Immature natural killer cell (primary cell): ENCODE measurements at regions not wholly inside any gene's neighbourhood (a gene's known extent, or its start where the extent isn't known, plus 50 kb on each side); places are given as distances from the start of the nearest gene placed in this dataset.

ENCODE experiments used
- DNase-seq, 3 donors: peaks; one replicate each; pipeline ENCODE4 v3.0.0; 2022; ENCODE audit warnings: mixed read lengths in 1 of 3
- H3K27ac Mint-ChIP-seq, 6 donors: one replicate each; pipeline ENCODE4 v1.8.0; 2020; ENCODE audit warnings: mixed read lengths in 6 of 6, mild to moderate bottlenecking in 5 of 6, inconsistent platforms in 4 of 6, moderate library complexity in 3 of 6
- H3K27me3 Mint-ChIP-seq, 3 donors: one replicate each; pipeline ENCODE4 v1.8.0; 2020 to 2021; ENCODE audit warnings: low read depth in 3 of 3, mild to moderate bottlenecking in 3 of 3, mixed read lengths in 3 of 3, moderate library complexity in 3 of 3, inconsistent platforms in 1 of 3
- H3K36me3 Mint-ChIP-seq, 3 donors: one replicate each; pipeline ENCODE4 v1.8.0; 2020; ENCODE audit warnings: mixed read lengths in 3 of 3, inconsistent platforms in 2 of 3, mild to moderate bottlenecking in 2 of 3
- H3K4me1 Mint-ChIP-seq, 2 donors: one replicate each; pipeline ENCODE4 v1.8.0; 2020; ENCODE audit warnings: inconsistent platforms in 2 of 2, mild to moderate bottlenecking in 2 of 2, mixed read lengths in 2 of 2, moderate library complexity in 1 of 2
- H3K4me3 Mint-ChIP-seq, 5 donors: one replicate each; pipeline ENCODE4 v1.8.0; 2020; ENCODE audit warnings: mild to moderate bottlenecking in 5 of 5, mixed read lengths in 5 of 5, inconsistent platforms in 3 of 5, moderate library complexity in 3 of 5
- H3K9me3 Mint-ChIP-seq, 6 donors: one replicate each; pipeline ENCODE4 v1.8.0; 2020; ENCODE audit warnings: mild to moderate bottlenecking in 6 of 6, mixed read lengths in 6 of 6, inconsistent platforms in 4 of 6, moderate library complexity in 3 of 6

DNA sequence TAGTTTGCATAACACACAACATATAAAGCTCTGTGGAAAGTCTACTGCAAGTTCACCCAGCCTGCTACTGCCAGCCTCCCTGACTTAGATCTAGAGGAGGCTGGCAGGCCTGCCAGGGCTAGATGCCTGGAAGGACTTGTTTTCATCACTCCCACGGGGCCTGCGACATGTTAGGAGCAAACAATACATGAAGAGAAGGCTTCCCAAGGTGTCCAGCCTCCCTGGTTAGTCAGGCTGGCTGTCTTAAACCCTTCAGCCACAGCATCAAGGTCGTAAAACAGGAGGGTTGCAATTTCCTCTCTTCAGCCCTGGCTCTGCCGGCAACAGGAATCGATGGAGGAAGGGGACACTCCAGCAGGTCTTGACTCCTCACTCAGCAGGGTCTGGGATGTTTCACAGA is 104.5 kb downstream of the NGF start:
- Mint-ChIP-seq H3K27ac (no peak overlapping the region), H3K9me3 (no peaks in the 10 kb centered on the region), H3K4me1 (no peaks in the 10 kb centered on the region), H3K27me3 (peaks cover 0 to 7% (median 3%) of the 10 kb centered on the region in 3 donors), H3K36me3 (no peaks in the 10 kb centered on the region), H3K4me3 (no peak overlapping the region)
- DNase-seq = no peak

DNA sequence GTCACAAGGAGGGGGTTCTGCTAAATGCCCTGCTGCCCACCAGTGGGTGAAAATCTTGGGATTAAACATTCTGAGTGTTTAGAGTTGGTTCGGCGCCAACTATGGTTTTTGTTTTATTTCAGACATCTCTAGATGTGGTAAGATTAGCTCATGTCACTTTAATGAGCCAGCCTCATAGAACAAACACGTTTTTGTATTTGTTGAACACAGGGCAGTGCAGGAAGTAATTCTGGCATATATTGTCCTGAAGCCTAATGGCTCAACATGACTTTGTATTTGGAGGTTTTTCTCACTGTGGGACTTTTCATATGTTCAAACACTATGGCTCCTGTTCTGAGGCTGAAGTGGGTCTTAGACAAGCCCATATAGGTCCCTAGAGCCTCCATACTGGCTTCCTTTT is 107.8 kb downstream of the NGF start:
- H3K27me3 Mint-ChIP-seq = no peaks in the 10 kb centered on the region
- no peak overlapping the region for H3K4me3 Mint-ChIP-seq
- no peak for DNase-seq
- no peaks in the 10 kb centered on the region for H3K9me3 Mint-ChIP-seq
- no peaks in the 10 kb centered on the region for H3K4me1 Mint-ChIP-seq
- H3K27ac Mint-ChIP-seq = no peak overlapping the region
- no peaks in the 10 kb centered on the region for H3K36me3 Mint-ChIP-seq

DNA sequence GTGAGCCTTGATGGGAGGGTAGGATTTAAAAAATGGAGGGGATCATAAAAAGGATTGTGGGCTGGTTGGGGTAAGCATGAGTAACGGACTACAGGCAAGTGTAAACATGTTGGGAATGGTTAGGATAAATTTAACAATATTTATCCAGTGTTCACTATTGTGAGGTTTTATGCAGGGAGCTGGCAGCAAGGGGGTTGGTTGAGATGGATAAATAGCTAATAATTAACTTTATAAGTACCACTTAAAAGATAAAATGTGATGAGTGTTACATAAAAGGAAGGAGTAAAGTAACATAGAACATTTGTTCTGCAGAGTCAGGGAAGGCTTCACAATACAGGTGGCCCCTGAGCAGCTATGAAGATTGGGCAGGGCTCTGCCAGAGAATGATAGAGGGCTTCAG is 109.0 kb downstream of the NGF start:
- no peak overlapping the region for H3K27ac Mint-ChIP-seq
- no peaks in the 10 kb centered on the region for H3K4me1 Mint-ChIP-seq
- no peaks in the 10 kb centered on the region for H3K27me3 Mint-ChIP-seq
- no peaks in the 10 kb centered on the region for H3K36me3 Mint-ChIP-seq
- H3K4me3 Mint-ChIP-seq = no peak overlapping the region
- no peak for DNase-seq
- H3K9me3 Mint-ChIP-seq = no peaks in the 10 kb centered on the region

DNA sequence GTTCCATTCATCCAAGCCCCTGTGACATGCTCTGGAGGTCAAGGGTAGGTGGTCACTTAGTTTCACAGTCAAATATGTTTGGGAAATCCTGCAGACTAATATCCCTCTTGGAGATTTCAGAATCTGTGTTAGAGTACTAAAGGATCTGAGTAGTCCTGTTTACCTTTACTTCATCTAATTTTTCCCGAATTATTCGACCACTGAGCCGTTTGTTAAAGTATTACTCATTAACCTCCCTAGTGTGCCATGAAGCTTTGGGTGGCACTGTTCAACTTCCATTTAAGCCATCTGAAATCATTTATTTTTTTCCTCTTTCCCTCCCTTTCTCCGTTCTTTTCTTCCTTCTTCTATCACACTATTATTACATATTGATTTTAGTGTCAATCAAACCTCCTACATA is 109.9 kb downstream of the NGF start:
- Mint-ChIP-seq H3K4me1 (no peaks in the 10 kb centered on the region), H3K9me3 (no peaks in the 10 kb centered on the region), H3K27me3 (peaks cover 0 to 4% (median 0%) of the 10 kb centered on the region in 3 donors), H3K27ac (no peak overlapping the region), H3K36me3 (no peaks in the 10 kb centered on the region), H3K4me3 (no peak overlapping the region)
- no peak for DNase-seq

DNA sequence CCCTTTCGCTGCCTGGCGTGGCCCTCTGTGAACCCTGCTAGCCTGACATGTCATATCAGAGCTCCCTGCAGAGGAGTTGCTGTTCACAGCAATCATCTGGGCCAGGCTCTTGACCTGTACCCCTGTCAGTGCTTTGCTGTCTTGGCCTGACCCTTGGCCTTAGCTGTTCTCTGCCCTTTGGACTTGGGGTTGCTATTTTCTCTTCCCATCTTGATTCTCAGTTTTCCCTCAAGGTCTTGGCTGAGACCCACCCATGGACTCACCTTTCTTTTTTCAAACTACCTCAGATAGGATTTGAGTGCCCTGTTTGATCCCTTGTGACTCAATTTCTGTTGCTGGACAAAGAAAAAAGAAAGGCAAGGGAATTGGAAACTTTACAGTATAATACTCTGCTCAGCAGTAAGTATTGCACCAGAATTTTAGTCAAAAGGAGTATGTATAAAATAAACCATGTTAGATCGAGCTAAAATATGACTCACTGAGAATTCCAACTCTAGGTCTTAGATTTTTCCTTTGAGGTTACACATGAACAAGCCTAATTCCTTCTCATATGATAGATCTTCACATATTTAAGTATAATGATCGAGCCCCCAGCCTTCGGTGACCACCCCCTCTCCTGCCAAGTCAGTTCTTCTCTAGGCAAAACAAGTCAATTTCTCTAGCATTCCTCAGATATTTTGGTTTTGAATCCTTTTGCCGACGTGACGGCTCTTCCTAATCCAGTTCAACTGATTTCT is 110.5 kb downstream of the NGF start:
- no peak for DNase-seq
- no peak overlapping the region for H3K27ac Mint-ChIP-seq
- peaks cover 0 to 7% (median 0%) of the 10 kb centered on the region in 3 donors for H3K27me3 Mint-ChIP-seq
- H3K4me1 Mint-ChIP-seq = no peaks in the 10 kb centered on the region
- H3K4me3 Mint-ChIP-seq = no peak overlapping the region
- H3K9me3 Mint-ChIP-seq = no peaks in the 10 kb centered on the region
- no peaks in the 10 kb centered on the region for H3K36me3 Mint-ChIP-seq

DNA sequence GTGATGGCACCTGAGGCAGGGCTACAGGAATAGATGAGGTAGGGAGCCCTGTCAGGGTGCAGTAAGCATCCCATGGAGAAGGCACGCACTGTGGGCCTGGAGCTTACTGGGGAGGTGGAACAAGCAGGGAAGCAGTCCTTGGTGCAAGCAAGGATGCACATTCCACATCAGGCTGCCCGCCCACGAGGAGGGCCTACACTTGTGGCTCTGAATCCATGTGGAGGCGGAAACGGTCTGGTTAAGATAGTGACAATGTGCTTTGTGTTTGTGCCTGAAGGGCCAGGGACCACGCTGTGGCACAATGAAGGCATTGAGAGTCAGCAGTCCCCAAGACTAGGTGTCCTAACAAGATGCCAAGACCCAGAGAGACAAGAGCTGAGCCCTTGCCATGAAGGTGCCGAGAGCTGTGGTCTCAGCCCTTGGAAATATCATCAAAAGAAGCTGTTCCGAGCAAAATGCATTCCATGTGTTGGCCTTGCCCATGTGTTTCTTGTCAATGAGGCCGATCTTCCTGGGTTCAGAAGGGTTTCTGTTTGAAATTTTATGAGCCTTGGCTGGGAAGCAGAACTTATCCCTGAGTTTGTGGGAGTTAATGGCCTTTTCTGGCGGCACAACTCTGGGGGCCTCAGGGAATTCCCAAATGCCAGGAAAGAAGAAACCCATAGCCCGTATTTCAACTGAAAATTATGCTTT is 111.9 kb downstream of the NGF start:
- Mint-ChIP-seq H3K27me3 (peaks cover 0 to 7% (median 0%) of the 10 kb centered on the region in 3 donors), H3K27ac (no peak overlapping the region), H3K4me1 (no peaks in the 10 kb centered on the region), H3K36me3 (no peaks in the 10 kb centered on the region), H3K4me3 (no peak overlapping the region), H3K9me3 (no peaks in the 10 kb centered on the region)
- no peak for DNase-seq

DNA sequence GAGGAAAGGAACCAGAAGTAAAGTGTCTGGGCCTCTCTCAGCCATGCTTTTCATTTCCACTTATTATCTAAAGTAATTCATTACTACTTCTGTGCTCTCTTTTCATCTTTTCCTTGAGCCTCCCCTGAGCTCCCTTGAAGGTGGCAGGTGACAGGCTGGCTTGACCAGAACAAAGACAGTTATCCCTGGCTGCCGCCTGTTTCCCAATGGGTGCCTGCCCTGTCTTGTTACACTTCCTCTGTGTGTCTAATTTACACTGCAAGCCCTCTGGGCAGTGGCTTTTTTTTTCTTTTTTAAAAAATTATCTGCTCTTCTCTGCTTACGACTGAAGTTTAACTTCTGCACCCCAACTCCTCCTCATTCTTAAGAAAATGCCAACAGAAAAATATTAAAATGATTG is 113.4 kb downstream of the NGF start:
- Mint-ChIP-seq H3K36me3 (no peaks in the 10 kb centered on the region), H3K4me3 (no peak overlapping the region), H3K4me1 (no peaks in the 10 kb centered on the region), H3K9me3 (no peaks in the 10 kb centered on the region), H3K27ac (no peak overlapping the region), H3K27me3 (peaks cover 0 to 8% (median 0%) of the 10 kb centered on the region in 3 donors)
- DNase-seq = no peak

DNA sequence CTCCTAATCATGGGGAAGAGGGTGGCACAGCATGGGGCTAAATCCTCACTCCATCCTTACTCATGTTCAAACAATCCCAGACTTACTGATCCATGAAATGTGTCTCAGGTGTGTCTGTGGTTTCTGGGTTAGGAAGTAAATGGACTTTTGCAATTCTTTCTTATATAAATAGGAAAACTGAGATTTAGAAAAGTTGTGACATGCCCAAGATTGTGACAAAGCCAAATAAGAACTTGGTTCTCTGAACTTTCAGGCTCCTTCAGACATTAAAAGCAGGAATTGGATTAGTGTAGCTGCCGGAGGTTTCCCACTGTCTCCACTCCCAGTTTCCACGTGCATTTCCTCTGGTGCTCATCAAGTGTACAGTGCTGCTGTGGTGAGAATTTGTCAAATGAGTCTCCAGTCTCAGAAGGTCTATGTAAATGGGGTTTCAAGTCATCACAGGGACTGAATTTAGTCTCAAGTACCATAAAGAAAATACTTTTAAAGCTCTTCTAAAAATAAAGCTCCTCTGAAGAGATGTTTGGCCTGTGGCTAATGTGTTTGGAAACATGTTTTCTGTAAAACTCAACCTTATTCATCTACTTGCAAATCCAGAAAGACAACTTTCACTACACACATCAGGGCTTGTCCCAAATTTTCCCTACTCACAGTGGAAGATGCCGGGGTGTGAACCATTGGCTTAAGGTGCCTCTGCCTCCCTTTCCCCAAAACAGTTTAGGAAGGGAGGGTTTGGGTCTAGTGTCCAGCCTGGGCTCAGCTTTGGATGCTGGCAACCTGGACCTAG is 115.2 kb downstream of the NGF start:
- H3K36me3 Mint-ChIP-seq = no peaks in the 10 kb centered on the region
- H3K27me3 Mint-ChIP-seq = peaks cover 0 to 20% (median 1%) of the 10 kb centered on the region in 3 donors
- H3K4me1 Mint-ChIP-seq = no peaks in the 10 kb centered on the region
- no peak overlapping the region for H3K4me3 Mint-ChIP-seq
- no peaks in the 10 kb centered on the region for H3K9me3 Mint-ChIP-seq
- DNase-seq = no peak
- no peak overlapping the region for H3K27ac Mint-ChIP-seq

DNA sequence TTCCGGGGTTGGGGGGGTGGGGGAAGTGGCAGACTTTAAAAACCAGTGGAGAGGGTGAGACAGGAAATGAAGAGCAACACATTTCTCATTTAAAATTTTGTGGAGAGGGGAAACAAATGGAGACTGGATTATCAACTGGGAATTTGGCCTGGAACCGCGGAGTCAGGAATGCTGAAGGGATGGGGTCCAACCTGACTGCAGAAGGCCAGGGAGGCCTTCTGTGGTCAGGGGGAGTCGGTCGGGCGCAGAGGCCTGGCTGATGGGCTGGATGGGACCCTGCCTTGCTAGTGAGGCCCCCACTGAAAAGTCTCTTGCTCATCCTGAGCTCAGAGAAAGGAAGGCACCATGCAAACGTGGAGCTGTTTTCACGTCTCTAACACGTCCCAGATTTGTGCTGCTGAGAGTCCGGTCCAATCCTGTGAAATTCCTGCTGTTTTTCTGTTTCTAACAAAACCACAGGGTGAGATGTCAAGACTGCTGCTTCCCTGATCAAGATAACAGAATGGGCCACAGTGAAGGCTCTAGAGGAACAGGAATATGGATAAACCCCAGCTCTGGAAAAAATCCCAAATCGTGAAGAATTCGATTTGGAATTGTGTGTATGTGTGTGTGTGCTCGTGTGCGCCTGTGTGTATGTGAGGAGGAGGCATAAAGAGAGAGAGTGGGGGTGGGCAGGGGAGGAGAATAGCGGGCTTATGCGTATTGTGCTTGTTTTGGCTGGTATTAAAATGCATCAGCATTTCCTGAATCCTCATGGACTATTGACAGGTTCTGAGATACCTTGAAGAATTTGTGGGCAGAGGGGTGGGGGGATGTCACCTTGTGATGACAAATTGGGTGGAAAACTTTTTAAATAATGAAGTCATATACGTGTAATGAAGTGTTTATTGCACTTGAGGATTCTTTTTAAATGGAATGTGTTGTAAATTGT is 117.4 kb downstream of the NGF start:
- Mint-ChIP-seq H3K4me1 (no peaks in the 10 kb centered on the region), H3K9me3 (no peaks in the 10 kb centered on the region)

DNA sequence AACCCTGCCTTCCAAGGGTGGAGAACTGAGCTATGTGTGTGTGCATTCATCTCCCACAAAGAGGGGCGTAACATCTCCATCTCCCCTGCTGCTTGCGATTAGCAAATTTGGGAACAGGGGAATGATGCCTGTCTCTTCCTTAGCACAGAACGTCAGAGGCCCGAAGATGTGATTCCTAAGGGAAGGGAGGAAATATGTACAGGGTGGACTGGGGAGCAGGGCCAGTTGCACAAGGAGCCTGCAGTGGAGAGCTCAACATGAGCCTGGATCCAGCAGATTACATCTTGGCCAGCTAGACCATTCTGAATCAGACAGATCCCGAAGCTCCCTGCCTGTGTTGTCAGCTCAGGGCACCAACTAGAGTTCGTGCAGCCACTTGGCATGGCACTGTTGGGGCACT is 118.1 kb downstream of the NGF start:
- H3K36me3 Mint-ChIP-seq = no peaks in the 10 kb centered on the region
- H3K9me3 Mint-ChIP-seq = no peaks in the 10 kb centered on the region
- H3K27me3 Mint-ChIP-seq = peaks cover under 1 to 24% (median 1%) of the 10 kb centered on the region in 3 donors
- H3K27ac Mint-ChIP-seq = no peak overlapping the region
- no peak for DNase-seq
- H3K4me3 Mint-ChIP-seq = no peak overlapping the region
- H3K4me1 Mint-ChIP-seq = no peaks in the 10 kb centered on the region

More for the DNA sequence above, 117.4 kb downstream of the NGF start:
- Mint-ChIP-seq H3K4me3 (no peak overlapping the region), H3K27ac (no peak overlapping the region), H3K36me3 (no peaks in the 10 kb centered on the region), H3K27me3 (peaks cover 0 to 24% (median 1%) of the 10 kb centered on the region in 3 donors)
- DNase-seq = no peak

DNA sequence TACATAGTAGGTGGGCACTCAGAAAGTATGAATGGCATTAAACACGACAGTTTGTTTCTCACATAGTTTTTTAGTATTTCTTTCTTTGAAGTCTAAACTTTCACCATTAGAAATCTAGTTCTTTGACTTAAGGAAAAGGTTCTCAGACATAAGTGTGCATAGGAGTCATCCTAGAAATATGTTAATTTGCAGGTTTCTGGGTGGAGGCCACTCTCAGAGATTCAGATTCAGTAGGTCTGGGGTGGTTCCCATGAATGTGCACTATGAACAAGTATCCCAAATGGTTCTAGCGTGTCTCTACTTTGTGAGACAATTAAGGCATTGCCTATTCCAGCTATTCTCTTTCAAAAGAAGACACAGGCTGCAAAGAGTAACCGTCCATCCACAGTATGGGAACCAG is 119.3 kb downstream of the NGF start:
- Mint-ChIP-seq H3K4me1 (no peaks in the 10 kb centered on the region), H3K9me3 (no peaks in the 10 kb centered on the region), H3K4me3 (no peak overlapping the region), H3K27me3 (peaks cover 1 to 24% (median 3%) of the 10 kb centered on the region in 3 donors), H3K27ac (no peak overlapping the region), H3K36me3 (no peaks in the 10 kb centered on the region)
- DNase-seq = no peak

DNA sequence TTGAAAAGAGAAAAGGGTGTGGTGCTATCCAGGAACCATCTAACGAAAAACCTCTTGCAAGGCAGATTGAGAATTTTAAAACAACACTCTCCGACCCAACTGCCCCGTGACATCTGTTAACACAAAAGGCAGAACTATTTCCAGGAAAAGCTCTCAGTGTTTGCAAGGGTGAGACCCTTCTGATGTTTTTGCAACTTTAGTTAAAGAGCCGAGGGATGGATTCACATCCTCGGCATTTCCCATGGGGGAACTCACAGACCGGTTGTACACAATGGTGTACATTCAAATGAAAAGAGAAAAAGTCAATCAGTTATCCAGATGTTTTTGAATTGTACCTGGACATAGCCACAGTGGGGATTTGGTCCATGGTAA is 120.0 kb downstream of the NGF start:
- Mint-ChIP-seq H3K27me3 (peaks cover 1 to 19% (median 3%) of the 10 kb centered on the region in 3 donors), H3K9me3 (no peaks in the 10 kb centered on the region), H3K4me3 (no peak overlapping the region)

DNA sequence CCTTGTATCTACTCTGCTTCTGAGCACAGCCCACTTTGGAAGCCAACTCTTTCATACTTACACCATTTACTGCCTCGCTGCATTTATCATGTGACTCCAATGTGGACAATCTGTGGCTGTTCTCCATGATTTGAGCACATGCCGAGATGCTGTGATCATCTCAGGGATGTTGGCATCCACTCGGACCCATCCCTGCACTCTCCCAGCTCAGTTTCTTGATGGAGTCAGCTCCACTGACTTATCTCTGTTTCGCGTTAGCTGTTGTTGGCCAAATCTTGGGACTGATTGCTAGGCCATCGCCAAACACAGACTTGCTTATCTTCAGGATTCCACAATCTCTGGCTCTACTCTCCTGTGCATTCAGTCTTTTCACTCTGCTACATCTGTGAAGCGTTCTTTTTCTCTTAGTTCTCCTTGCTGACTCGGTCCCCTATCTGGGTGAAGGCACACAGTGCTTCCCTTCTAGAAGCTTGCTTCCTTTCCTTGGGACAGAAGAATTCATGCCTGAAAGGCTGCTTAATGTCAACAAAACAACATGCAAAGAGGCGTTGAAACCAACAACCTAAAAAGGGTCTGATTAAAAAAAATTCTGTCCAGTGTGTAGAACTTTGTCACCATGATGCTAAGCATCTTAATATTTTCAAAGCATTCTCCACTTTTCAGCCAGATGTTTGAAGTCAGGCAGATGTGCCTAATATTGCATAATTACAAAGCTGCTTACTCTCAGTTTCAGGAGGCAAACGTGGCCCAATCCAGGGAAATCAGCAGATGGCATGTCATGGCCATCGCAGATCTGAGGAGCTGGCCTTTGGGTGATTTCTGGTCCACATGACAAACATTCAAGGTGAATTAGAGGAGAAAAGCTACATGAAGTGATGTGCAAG is 120.7 kb downstream of the NGF start:
- peaks cover 1 to 17% (median 3%) of the 10 kb centered on the region in 3 donors for H3K27me3 Mint-ChIP-seq
- no peak overlapping the region for H3K27ac Mint-ChIP-seq
- H3K9me3 Mint-ChIP-seq = no peaks in the 10 kb centered on the region
- no peak for DNase-seq
- no peaks in the 10 kb centered on the region for H3K36me3 Mint-ChIP-seq
- no peak overlapping the region for H3K4me3 Mint-ChIP-seq
- H3K4me1 Mint-ChIP-seq = no peaks in the 10 kb centered on the region

More for the DNA sequence above, 120.0 kb downstream of the NGF start:
- no peak for DNase-seq
- Mint-ChIP-seq H3K36me3 (no peaks in the 10 kb centered on the region), H3K27ac (no peak overlapping the region), H3K4me1 (no peaks in the 10 kb centered on the region)
